K562 (cell line): ENCODE measurements at regions not wholly inside any gene's neighbourhood (a gene's known extent, or its start where the extent isn't known, plus 50 kb on each side); places are given as distances from the start of the nearest gene placed in this dataset.

Experiments
- ATAC-seq: fragments of 200-7000 bp; cut with Tn5 transposase; 3 replicates; pipeline ENCODE4 v1.9.1; 2020; ENCODE audit warnings: moderate library complexity
- BruUV-seq: library from RNA; stranded (reverse); fragments of 400-500 nt; replicated peaks from 2 replicates; lab custom pipeline; 2021; lab: Mats Ljungman, UMichigan
- CTCF ChIA-PET: fragments of 300-600 bp; formaldehyde crosslinking; extraction: SDS; loops from one replicate; lab custom pipeline; 2021; ENCODE audit warnings: low intra/inter-chr PET ratio; lab: Yijun Ruan, JAX
- POLR2A ChIA-PET: fragments of 300-600, 350-650 bp; sonication (Branson Sonifier 250); formaldehyde crosslinking; extraction: SDS; loops from one replicate; lab custom pipeline; 2021; ENCODE audit warnings: antibody characterized with exemption, inconsistent platforms; lab: Yijun Ruan, JAX
- DNase-seq, 4 experiments: peaks; one replicate each; pipeline versions ENCODE4 v3.0.0 to v3.0.0-alpha.2; 2011 to 2018; ENCODE audit warnings: low spot score in 3 of 4, mixed read lengths in 3 of 4; ENCODE audit errors: extremely low read depth in 1 of 4
- FAIRE-seq: peaks from 2 replicates; lab custom pipeline; 2011; peaks lifted over from hg19 to GRCh38; lab: Jason Lieb, UNC
- H2AFZ ChIP-seq: 2 replicates; pipeline ENCODE4 v1.6.0; 2011; ENCODE audit warnings: low read depth, low read length, control low read depth, inconsistent platforms
- H3K27ac ChIP-seq: fragments of 200-600 bp; 3 replicates; pipeline ENCODE4 v1.8.0; 2011; ENCODE audit warnings: low read depth, mild to moderate bottlenecking, control low read depth, inconsistent platforms, low read length, moderate library complexity, mixed read lengths; ENCODE audit errors: extremely low read depth
- H3K27me3 ChIP-seq, 2 experiments: fragments of 300-600 bp in 1 of 2; 2 replicates in 1 of 2; 3 replicates in 1 of 2; pipeline versions ENCODE4 v1.6.0 to v1.8.0; 2011; ENCODE audit warnings: inconsistent platforms in 2 of 2, low read length in 2 of 2, mild to moderate bottlenecking in 1 of 2, mixed read lengths in 1 of 2, moderate library complexity in 1 of 2; ENCODE audit not compliant: control insufficient read depth in 2 of 2, insufficient read depth in 2 of 2
- H3K36me3 ChIP-seq: fragments of 300-600 bp; 3 replicates; pipeline ENCODE4 v1.8.0; 2011; ENCODE audit warnings: mild to moderate bottlenecking, low read length, inconsistent platforms; ENCODE audit not compliant: control insufficient read depth, insufficient read depth
- H3K4me1 ChIP-seq, 2 experiments: fragments of 200-600 bp in 1 of 2; replicated peaks in 1 of 2; 2 replicates in 1 of 2; 3 replicates in 1 of 2; pipeline versions ENCODE4 v1.5.1 to v1.8.0; 2011; ENCODE audit warnings: inconsistent platforms in 2 of 2, low read length in 2 of 2, mild to moderate bottlenecking in 1 of 2, mixed read lengths in 1 of 2, moderate library complexity in 1 of 2; ENCODE audit not compliant: control insufficient read depth in 2 of 2, insufficient read depth in 2 of 2
- H3K4me2 ChIP-seq: 2 replicates; pipeline ENCODE4 v1.6.1; 2011; ENCODE audit warnings: low read length, control low read depth, inconsistent platforms, mixed read lengths; ENCODE audit not compliant: insufficient read depth
- H3K4me3 ChIP-seq: fragments of 200-600 bp; sonication (generic), shearing (Covaris generic); 2 replicates; pipeline ENCODE4 v1.5.1; 2016; ENCODE audit warnings: control low read depth, inconsistent platforms
- H3K79me2 ChIP-seq: fragments of 200-600 bp; 3 replicates; pipeline ENCODE4 v1.8.0; 2011; ENCODE audit warnings: low read length, inconsistent platforms; ENCODE audit not compliant: control insufficient read depth, insufficient read depth
- H3K9ac ChIP-seq, 2 experiments: 2 replicates each; pipeline versions ENCODE4 v1.6.0 to v1.6.1; 2011; ENCODE audit warnings: low read depth in 2 of 2, low read length in 2 of 2, control low read depth in 1 of 2, inconsistent platforms in 1 of 2, mild to moderate bottlenecking in 1 of 2, mixed read lengths in 1 of 2; ENCODE audit not compliant: insufficient read depth in 1 of 2
- H3K9me1 ChIP-seq: one replicate; pipeline ENCODE4 v1.6.0; 2011; ENCODE audit warnings: inconsistent platforms, mild to moderate bottlenecking, low read length, moderate library complexity; ENCODE audit not compliant: control insufficient read depth, insufficient read depth
- H3K9me3 ChIP-seq: replicated peaks from 2 replicates; pipeline ENCODE4 v1.5.1; 2011; ENCODE audit warnings: low read depth, low read length, inconsistent platforms; ENCODE audit not compliant: control insufficient read depth, insufficient read depth
- H4K20me1 ChIP-seq: replicated peaks from 2 replicates; pipeline ENCODE4 v1.6.1; 2011; ENCODE audit warnings: low read length, inconsistent platforms, mixed read lengths; ENCODE audit not compliant: control insufficient read depth, insufficient read depth
- BCL6 ChIP-seq: fragments of 250-450 bp; sonication (Bioruptor Pico); IDR thresholded peaks from 2 replicates; pipeline ENCODE4 v1.4.0; 2020
- CBFA2T3 ChIP-seq: fragments of 450-650 bp; IDR thresholded peaks from 2 replicates; pipeline ENCODE4 v1.6.1; 2017
- COPS2 ChIP-seq: fragments of 450-650 bp; conservative IDR thresholded peaks from 2 replicates; pipeline ENCODE4 v1.6.1; 2016; ENCODE audit warnings: mild to moderate bottlenecking, moderate library complexity
- DDX20 ChIP-seq: fragments of 450-650 bp; IDR thresholded peaks from 2 replicates; pipeline ENCODE4 v1.6.1; 2016; ENCODE audit warnings: missing genetic modification characterization, low read depth, mild to moderate bottlenecking, missing compliant biosample characterization, moderate library complexity
- ETV1 ChIP-seq: fragments of 450-650 bp; conservative IDR thresholded peaks from 2 replicates; pipeline ENCODE4 v1.6.1; 2016; ENCODE audit warnings: missing genetic modification characterization, control low read depth, low read depth, missing compliant biosample characterization
- NCOA1 ChIP-seq: fragments of 450-650 bp; IDR thresholded peaks from 2 replicates; pipeline ENCODE4 v1.6.1; 2016; ENCODE audit warnings: low read depth
- NCOA4 ChIP-seq: fragments of 450-650 bp; IDR thresholded peaks from 2 replicates; pipeline ENCODE4 v1.6.1; 2018; ENCODE audit warnings: mild to moderate bottlenecking; ENCODE audit not compliant: partially characterized antibody
- NR2C2 ChIP-seq, 2 experiments: fragments of 200-800 bp in 1 of 2; sonication (Bioruptor generic) in 1 of 2; sonication (generic) in 1 of 2; formaldehyde crosslinking in 1 of 2; IDR thresholded peaks; 2 replicates each; pipeline versions ENCODE4 v1.6.1 to v1.8.0; 2016 to 2022; ENCODE audit warnings: mild to moderate bottlenecking in 1 of 2, missing compliant biosample characterization in 1 of 2, missing genetic modification characterization in 1 of 2, missing genetic modification reagents in 1 of 2
- PBX2 ChIP-seq, 2 experiments: IDR thresholded peaks in 1 of 2; conservative IDR thresholded peaks in 1 of 2; 2 replicates each; pipeline ENCODE4 v1.6.1; 2016; ENCODE audit warnings: low read depth in 2 of 2, mild to moderate bottlenecking in 1 of 2, missing compliant biosample characterization in 1 of 2, missing genetic modification characterization in 1 of 2, moderate library complexity in 1 of 2
- RB1 ChIP-seq: fragments of 450-650 bp; IDR thresholded peaks from 2 replicates; pipeline ENCODE4 v1.6.1; 2017; ENCODE audit warnings: low read depth, mild to moderate bottlenecking
- SMARCE1 ChIP-seq: fragments of 450-650 bp; IDR thresholded peaks from 2 replicates; pipeline ENCODE4 v1.7.1; 2016; ENCODE audit warnings: mild to moderate bottlenecking
- TAL1 ChIP-seq: fragments of 450-650 bp; IDR thresholded peaks from 2 replicates; pipeline ENCODE4 v1.6.1; 2016; ENCODE audit warnings: mild to moderate bottlenecking
- UBTF ChIP-seq, 2 experiments: IDR thresholded peaks; 2 replicates each; pipeline ENCODE4 v1.6.1; 2012; ENCODE audit warnings: improper control_type of control experiment in 2 of 2, low read depth in 2 of 2, low read length in 2 of 2, borderline replicate concordance in 1 of 2
- ZBTB43 ChIP-seq: sonication (generic); formaldehyde crosslinking; IDR thresholded peaks from 2 replicates; pipeline ENCODE4 v1.8.0; 2023; ENCODE audit warnings: mild to moderate bottlenecking, missing genetic modification reagents
- ZFPM2 ChIP-seq: fragments of 250-450 bp; sonication (Bioruptor Pico); IDR thresholded peaks from 2 replicates; pipeline ENCODE4 v1.5.1; 2022; ENCODE audit warnings: mild to moderate bottlenecking
- ZZZ3 ChIP-seq: fragments of 450-650 bp; IDR thresholded peaks from 2 replicates; pipeline ENCODE4 v1.6.1; 2016; ENCODE audit warnings: antibody characterized with exemption, mild to moderate bottlenecking, moderate library complexity
- WGBS: fragments of 100-300 bp; shearing (Covaris generic); methylation state at CpG from one replicate; pipeline ENCODE4 v1.1.6; 2016; ENCODE audit warnings: low coverage, mixed read lengths; ENCODE audit not compliant: insufficient coverage; ENCODE audit errors: missing lambda C conversion rate; 5-methylcytosine and 5-hydroxymethylcytosine counted together
- in situ Hi-C: fragments of 300-500 bp; cut with MboI; formaldehyde crosslinking; loops from 4 replicates; pipeline ENCODE4 v1.15.0; 2018; ENCODE audit warnings: inconsistent platforms, mixed read lengths
- intact Hi-C: fragments of 100-400 bp; cut with micrococcal nuclease; formaldehyde crosslinking; loops from 2 replicates; pipeline ENCODE4 v1.14.2; 2022

GRCh38 chr2:234804704-234805103, 147.1 kb upstream of the SH3BP4 start:
- Histone ChIP-seq H3K27ac (no peak overlapping the region), H3K9me1 (no peaks in the 10 kb centered on the region), H3K4me3 (no peak overlapping the region), H3K4me1 (no peaks in the 10 kb centered on the region), H2AFZ (no peak overlapping the region), H3K9ac (no peak overlapping the region), H3K9me3 (no peaks in the 10 kb centered on the region), H3K36me3 (no peaks in the 10 kb centered on the region), H3K79me2 (no peaks in the 10 kb centered on the region), H4K20me1 (no peaks in the 10 kb centered on the region), H3K4me2 (no peak overlapping the region), H3K27me3 (no peaks in the 10 kb centered on the region)
- ATAC-seq (no peak), FAIRE-seq (no peak), DNase-seq (no peak)
- in situ Hi-C loops (no loop called here), intact Hi-C loops (no loop called here)
- no CpG with 5 or more reads among the region's 1 CpG for WGBS
- no TSS peak for BruUV-seq
- TF ChIP-seq ETV1 (tag) (no peak), COPS2 (no peak), ZZZ3 (no peak), DDX20 (no peak), TAL1 (no peak), NCOA1 (no peak), BCL6 (no peak), ZFPM2 (CRISPR knock-in tag) (no peak), NR2C2 (CRISPR knock-in tag; IDR thresholded peaks at IDR 0.05) (no peak), NR2C2 (tag; IDR thresholded peaks at IDR 0.05) (no peak), UBTF (IDR thresholded peaks at IDR 0.05; ENCODE audit: borderline replicate concordance in 1 of 2, low read depth in 2 of 2, low read length in 2 of 2) (no peak), NCOA4 (no peak), RB1 (no peak), ZBTB43 (CRISPR knock-in tag) (no peak), CBFA2T3 (no peak), SMARCE1 (no peak), PBX2 (CRISPR knock-in tag; IDR thresholded peaks at IDR 0.05; ENCODE audit: low read depth) (no peak), PBX2 (tag; conservative IDR thresholded peaks at IDR 0.05; ENCODE audit: low read depth) (no peak)
- ChIA-PET CTCF (no interaction called here), POLR2A (no interaction called here)
